Fibroblast of skin of right biceps (primary cell): ENCODE measurements at regions not wholly inside any gene's neighbourhood (a gene's known extent, or its start where the extent isn't known, plus 50 kb on each side); places are given as distances from the start of the nearest gene placed in this dataset.
A peak's percentile ranks its signal among the peaks of the same experiment; 100 is the strongest.

Experiments
- DNase-seq: peaks from one replicate; pipeline ENCODE4 v3.0.0-alpha.2; 2013

DNA sequence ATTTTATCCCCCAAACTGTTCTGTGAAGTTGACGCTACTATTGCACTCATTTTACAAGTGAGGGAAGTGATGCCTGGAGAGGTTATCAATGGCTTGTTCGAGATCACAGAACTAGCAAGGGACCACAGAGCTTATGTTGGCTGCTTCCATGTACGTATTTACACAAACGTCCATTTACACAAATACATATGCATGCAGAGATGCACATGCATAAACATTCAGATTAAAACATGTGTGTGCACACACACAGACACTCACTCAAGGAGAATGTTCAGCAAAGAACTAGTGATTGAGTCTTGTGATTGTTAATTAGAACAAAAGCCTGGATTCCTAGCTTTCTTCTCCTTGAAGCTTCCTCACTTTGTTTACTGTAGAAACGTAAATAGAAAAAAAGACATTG, 321.5 kb upstream of the CHD6 start:
- no peak for DNase-seq

DNA sequence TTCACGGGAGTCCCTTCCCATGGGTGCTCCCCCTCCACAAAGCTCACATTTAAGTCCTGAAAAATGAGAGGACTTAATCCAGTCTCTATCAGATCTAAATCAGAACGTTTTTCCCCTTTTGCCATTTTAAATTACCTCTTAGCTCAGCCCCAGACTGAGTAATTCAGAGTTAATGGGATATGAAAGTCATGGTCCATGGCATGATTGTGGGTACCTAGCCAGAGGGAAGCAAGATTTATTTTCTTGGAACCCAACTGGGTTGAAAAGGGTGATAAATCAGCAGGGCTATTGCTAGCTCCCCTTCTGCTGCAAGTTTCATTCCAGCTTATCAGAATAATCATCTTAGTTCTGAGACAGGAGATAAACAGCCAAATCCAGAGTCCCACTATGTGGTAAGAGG, 320.2 kb upstream of the CHD6 start:
- DNase-seq, result no peak

GRCh38 chr20:41935259-41935791, 317.1 kb upstream of the CHD6 start:
- DNase-seq, result no peak

DNA sequence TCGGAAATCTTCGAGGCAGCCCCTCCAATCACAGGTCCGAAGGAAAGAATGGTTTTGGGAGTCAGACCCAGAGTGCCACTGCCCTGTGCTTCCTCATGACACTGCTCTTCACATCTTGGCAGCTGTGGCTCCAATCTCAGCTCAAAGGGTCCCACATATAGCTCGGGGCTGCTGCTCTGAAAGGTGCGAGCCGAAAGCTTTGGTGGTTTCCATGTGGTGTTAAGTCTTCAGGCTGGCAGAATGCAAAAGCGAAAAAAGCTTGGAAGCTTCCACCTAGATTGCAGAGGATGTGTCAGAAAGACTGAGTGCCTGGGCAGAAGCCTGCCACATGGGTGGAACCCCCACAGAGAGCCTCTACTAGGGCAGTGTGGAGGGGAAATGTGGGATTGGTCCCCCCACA, 314.3 kb upstream of the CHD6 start:
- no peak for DNase-seq

DNA sequence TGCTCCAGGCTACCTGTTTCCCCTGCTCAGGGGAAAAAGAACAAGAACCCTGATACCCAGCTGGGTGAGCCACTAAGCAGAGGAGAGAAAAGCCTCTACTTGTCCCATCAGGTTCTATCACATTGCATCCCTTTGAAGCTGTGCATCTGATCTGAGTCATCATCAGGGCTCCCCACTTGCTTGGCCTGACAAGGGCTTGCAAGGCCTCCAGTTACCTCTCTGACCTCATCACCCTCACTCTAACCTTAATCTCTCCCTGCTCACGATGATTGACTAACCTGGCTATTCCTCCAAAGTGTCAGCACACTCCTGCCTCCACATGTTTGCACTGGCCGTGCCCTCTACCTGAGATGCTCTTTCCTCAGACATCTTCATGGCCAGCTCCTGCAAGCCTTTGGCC, 309.5 kb upstream of the CHD6 start:
- DNase-seq, result no peak

GRCh38 chr20:41927189-41927588, 309.0 kb upstream of the CHD6 start:
- DNase-seq, result no peak

- no peak for DNase-seq
Observed at GRCh38 chr20:41925476-41925875, 307.3 kb upstream of the CHD6 start.

DNA sequence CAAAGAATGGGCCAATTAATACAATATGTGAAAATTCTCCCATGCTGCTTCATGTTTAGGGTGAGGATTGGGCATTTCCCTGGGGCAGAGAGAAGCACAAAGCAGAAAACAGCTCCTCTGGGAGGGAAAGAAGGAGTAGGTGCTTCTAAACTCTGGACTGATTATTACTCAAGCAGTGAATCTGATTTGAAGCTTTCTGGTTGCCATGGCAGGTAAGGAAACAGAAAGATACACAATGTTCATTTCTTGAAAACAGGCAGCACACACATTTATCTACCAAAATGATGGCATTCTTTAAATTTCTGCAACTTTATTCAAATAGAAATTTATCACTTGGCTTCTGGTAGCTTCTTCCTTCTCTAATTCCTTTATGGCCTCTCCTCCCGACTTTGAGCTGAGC, 305.4 kb upstream of the CHD6 start:
- no peak for DNase-seq

DNA sequence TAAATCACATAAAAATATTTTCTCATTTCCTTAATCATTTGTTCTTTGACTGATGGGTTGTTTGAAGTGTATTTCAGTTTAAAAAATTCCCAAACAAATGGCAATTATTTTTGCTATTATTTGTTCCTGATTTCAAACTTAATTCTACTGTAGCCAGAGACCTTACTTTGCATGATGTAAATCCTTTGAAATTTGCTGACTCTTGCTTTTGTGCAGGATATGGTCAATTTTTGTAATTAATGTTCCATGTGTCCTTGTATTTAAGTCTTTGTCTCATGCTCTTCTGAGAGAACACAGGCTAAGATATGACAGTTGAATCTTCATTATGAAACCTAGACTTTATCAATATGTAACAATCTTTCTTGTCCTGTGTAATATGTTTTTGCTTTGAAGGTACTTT, 295.0 kb upstream of the CHD6 start:
- DNase-seq, result no peak

GRCh38 chr20:41910558-41910957, 292.4 kb upstream of the CHD6 start:
- no peak for DNase-seq

DNA sequence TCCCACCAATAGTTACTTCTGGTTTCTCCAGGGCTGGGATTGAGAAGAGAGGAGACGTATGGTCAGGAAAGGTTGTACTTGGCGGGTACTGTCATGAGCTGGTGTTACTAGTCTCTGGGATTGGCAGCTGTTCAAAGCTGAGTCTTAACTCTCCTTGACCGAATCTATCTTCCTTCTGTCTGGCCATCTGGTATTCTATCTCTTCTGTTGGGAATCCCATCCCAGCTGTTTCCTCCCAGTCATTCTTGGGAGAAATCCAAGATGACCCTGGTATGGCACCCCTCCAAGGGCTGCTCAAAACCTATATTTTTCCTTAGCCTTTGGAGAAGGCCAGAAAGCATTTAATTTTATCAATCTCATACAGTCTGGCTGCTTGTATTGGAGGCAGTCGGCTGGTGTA, 287.0 kb upstream of the CHD6 start:
- DNase-seq, result no peak

GRCh38 chr20:41903586-41903985, 285.4 kb upstream of the CHD6 start:
- no peak for DNase-seq

DNA sequence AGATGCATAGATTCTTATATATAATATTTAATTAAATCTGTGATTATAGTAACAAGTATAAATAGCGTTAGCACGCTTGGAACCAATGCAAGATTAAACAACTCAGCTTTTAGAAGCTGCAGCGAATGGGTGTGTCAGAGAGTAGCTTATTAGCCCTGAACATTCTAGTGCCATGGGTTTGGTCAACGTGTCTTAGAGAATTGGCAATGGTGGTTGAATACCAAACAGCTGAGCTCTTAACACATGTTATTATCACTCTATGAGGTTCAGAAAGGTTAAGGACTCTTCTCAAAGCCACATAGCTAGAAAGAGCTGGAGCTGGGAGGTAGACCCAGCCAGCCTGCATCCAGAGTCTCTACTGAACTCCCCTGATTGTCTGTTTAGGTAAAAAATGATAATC, 284.2 kb upstream of the CHD6 start:
- DNase-seq, result no peak

DNA sequence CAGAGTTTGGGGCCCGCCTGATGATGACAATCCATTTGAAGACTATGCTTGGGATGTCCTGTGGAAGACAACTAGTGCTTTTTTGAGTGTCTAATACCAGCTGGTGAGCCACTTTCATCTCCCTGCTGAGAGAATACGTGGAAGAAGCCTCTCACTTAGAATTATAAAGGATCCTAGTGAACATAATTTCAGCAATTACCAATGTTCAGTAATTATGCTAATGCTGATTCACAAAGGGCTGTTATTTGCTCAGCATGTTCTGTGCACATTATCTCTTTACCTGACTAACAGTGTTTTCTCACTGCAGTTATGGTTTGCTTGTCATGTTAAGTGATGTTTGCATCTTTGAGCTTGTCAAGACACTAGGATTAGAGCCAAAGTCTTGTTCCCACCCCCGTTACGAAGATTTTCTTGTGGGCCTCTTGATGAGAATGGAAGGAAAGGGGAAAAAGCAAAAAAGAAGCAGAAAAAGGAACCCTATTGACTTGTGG, 282.1 kb upstream of the CHD6 start:
- no peak for DNase-seq

DNA sequence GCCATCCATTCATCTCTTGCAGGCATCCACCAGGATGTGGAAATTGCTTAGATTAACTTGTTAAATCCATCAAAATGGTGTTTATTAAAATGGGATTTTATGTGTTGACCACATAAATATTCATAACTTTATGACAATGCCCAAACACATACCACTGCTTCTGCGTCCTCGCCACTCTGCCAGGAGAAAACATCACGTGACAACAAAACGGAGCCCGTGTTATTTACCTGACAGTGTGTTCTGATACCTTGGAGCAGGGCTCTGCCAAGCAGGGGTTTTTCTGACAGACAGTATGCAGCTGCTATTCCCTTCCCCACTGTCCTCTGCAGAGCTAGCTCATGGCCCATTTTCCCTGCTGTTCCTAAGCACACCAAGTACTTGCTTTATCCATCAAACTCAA, 279.5 kb upstream of the CHD6 start:
- DNase-seq, result no peak

DNA sequence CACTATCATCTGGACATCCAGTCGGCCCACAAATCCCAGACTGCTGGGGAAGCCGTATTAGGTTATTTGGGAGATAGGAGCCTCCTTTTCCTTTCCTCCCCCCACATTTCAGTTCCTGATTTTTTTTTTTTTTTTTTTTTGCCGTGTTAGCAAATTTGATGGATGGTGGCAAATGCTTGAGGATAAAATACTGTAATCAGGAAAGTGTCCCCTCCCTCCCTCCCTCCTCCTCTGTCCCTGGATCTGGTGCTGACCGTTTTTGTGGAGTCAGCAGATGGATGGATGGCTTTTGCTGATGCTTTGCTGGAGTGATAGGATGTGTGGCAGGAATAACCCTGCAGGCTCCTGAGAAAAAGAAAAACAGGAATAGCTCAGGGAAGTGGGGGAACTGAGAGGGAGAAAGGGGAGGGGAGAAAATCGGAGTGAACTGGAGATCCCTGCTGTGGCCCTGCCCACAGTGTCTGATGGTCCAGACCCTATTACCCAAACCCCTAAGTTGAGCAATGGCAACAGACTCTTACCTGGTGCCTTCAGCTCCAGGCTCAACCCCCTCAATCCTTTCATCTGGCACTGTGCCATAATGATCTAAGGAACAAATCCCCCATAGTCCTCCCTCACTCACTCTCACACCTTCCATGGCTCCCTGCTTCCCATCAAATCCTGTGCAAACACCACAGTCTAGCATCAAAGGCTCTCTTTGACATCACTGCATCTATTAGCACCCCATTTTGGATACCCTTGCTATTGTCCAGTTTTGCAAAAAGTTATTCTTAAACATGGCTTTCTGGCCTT, 277.3 kb upstream of the CHD6 start:
- no peak for DNase-seq

- no peak for DNase-seq
Observed at GRCh38 chr20:41894255-41894963, 276.2 kb upstream of the CHD6 start.

- DNase-seq, result no peak
Observed at GRCh38 chr20:41892031-41892430, 273.9 kb upstream of the CHD6 start.

GRCh38 chr20:41889844-41890224, 271.7 kb upstream of the CHD6 start:
- DNase-seq, result peak; percentile 3

DNA sequence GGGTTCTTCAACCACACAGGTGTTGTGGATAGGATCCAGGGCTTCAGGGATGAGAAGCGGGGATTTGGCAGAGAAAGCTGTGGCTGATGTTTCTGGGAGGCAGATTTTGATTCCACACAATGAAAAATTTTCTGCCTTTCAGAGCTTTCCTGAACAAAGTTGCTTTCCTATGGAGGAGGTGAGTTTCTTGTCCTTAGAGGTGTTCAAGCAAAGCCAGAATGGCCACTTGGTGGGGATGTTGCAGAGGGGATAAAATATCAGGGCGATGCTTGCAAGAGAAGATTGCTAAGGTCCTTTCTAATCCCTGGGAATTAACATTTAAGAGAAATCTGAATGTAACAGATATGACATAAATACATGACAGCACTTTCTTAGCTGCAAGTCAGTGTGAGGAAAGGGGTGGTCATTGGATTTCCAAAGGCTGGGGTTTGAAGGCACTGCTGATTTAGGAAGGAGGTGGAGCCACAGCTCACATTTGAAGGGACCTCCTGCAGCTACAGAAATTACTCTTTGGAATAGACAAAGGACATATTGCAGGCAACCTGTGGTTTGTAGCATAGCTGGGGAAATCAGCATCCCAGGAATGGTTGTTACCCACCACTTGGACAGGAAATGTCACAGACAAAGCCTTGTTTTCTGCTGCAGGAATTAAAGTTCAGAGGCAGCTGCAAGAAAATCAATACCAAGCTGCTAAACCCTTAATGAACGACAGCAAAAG, 271.1 kb upstream of the CHD6 start:
- no peak for DNase-seq

- DNase-seq, result no peak
Observed at GRCh38 chr20:41888434-41888833, 270.3 kb upstream of the CHD6 start.

DNA sequence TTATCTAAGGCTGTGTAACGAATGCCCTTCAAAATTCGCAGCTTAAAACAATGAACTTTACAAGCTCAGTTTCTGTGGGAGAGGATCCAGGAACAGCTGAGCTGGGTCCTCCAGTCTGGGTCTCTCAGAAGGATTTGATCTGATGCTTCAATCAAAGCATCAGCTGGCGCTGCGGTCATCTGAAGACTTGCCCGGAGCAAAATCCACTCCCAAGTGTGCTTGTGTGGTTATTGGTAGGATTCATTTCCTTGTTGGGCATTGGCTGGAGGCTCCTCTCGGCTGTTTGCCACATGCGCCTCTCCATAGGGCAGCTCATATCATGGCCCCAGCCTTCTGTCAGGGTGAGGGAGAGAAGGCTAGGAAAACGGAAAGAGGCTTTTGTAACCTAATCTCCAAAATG, 269.3 kb upstream of the CHD6 start:
- DNase-seq, result no peak

DNA sequence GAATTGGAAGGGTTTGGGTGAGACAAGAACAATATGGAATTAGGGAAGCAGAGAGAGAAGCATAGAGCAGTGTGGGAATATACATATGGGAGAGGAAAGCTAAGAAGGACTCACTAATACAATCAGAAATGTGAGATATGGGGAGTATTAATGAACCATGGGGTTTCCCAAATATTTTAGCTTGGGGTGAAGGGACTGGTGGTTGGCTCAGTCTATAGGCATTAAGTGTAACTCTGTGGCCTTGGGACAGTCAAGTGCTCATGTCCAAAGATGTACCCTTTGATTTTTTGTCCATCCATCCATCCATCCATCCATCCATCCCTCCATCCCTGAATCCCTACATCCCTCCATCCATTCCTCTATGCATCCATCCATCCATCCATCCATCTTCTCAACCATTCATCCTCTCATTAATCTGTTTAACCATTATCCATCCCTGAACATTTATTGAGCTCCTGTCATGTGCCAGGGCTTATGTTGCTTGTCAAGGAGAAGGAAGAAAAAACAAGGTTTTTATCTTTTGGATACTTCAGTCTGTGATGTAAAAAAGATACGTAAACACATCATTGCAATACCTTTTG, 263.4 kb upstream of the CHD6 start:
- no peak for DNase-seq
